ENCODE measurements at regions not wholly inside any gene's neighbourhood (a gene's known extent, or its start where the extent isn't known, plus 50 kb on each side); places are given as distances from the start of the nearest gene placed in this dataset.

GRCh38 chr3:194237110-194237509 is 101.2 kb downstream of the HES1 start:
- TF ChIP-seq CREB1 (IDR thresholded peaks at IDR 0.05; ENCODE audit: low read depth), result no peak
- no peak for TF ChIP-seq TEAD4 (IDR thresholded peaks at IDR 0.05)
- TF ChIP-seq EGR1 (IDR thresholded peaks at IDR 0.05), result no peak
- TF ChIP-seq EP300 (IDR thresholded peaks at IDR 0.05; ENCODE audit: borderline replicate concordance), result no peak
- TF ChIP-seq, protein P1, sequence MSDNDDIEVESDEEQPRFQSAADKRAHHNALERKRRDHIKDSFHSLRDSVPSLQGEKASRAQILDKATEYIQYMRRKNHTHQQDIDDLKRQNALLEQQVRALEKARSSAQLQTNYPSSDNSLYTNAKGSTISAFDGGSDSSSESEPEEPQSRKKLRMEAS (IDR thresholded peaks at IDR 0.05), result no peak
- no peak for TF ChIP-seq FOXM1 (IDR thresholded peaks at IDR 0.05; ENCODE audit: borderline replicate concordance, low read depth)

- TF ChIP-seq CREB1 (IDR thresholded peaks at IDR 0.05; ENCODE audit: low read depth), result no peak
- no peak for TF ChIP-seq RAD21 (IDR thresholded peaks at IDR 0.05; ENCODE audit: low read depth)
- TF ChIP-seq REST (IDR thresholded peaks at IDR 0.05; ENCODE audit: low read depth), result no peak
- TF ChIP-seq NFIC (IDR thresholded peaks at IDR 0.05), result no peak
- TF ChIP-seq TEAD4 (IDR thresholded peaks at IDR 0.05), result no peak
- TF ChIP-seq EP300 (IDR thresholded peaks at IDR 0.05; ENCODE audit: borderline replicate concordance), result no peak
- TF ChIP-seq EGR1 (IDR thresholded peaks at IDR 0.05), result no peak
- TF ChIP-seq, protein P1 (IDR thresholded peaks at IDR 0.05), result no peak
- no peak for TF ChIP-seq FOXM1 (IDR thresholded peaks at IDR 0.05; ENCODE audit: borderline replicate concordance, low read depth)
- TF ChIP-seq CEBPB (IDR thresholded peaks at IDR 0.05), result no peak
- no peak for TF ChIP-seq TAF1 (IDR thresholded peaks at IDR 0.05; ENCODE audit: low read depth)
These were observed 104.8 kb downstream of the HES1 start for GRCh38 chr3:194240766-194241165.

GRCh38 chr3:194243172-194243837 is 107.4 kb downstream of the HES1 start:
- TF ChIP-seq EP300 (IDR thresholded peaks at IDR 0.05; ENCODE audit: borderline replicate concordance), result no peak
- TF ChIP-seq CREB1 (IDR thresholded peaks at IDR 0.05; ENCODE audit: low read depth), result no peak
- TF ChIP-seq, protein P1 (IDR thresholded peaks at IDR 0.05), result no peak
- TF ChIP-seq EGR1 (IDR thresholded peaks at IDR 0.05), result no peak
- TF ChIP-seq TCF12 (IDR thresholded peaks at IDR 0.05; ENCODE audit: low read depth), result no peak
- no peak for TF ChIP-seq RAD21 (IDR thresholded peaks at IDR 0.05; ENCODE audit: low read depth)
- no peak for TF ChIP-seq TEAD4 (IDR thresholded peaks at IDR 0.05)
- TF ChIP-seq NFIC (IDR thresholded peaks at IDR 0.05), result no peak
- TF ChIP-seq TAF1 (IDR thresholded peaks at IDR 0.05; ENCODE audit: low read depth), result no peak
- TF ChIP-seq REST (IDR thresholded peaks at IDR 0.05; ENCODE audit: low read depth), result no peak
- TF ChIP-seq FOXM1 (IDR thresholded peaks at IDR 0.05; ENCODE audit: borderline replicate concordance, low read depth), result no peak
- TF ChIP-seq CEBPB (IDR thresholded peaks at IDR 0.05), result no peak
- no peak for TF ChIP-seq USF1 (IDR thresholded peaks at IDR 0.05)

GRCh38 chr3:194244167-194244566 is 107.0 kb downstream of the CPN2 start:
- TF ChIP-seq TCF12 (IDR thresholded peaks at IDR 0.05; ENCODE audit: low read depth) (no peak), USF1 (IDR thresholded peaks at IDR 0.05) (no peak), CREB1 (IDR thresholded peaks at IDR 0.05; ENCODE audit: low read depth) (no peak), RAD21 (IDR thresholded peaks at IDR 0.05; ENCODE audit: low read depth) (no peak), FOXM1 (IDR thresholded peaks at IDR 0.05; ENCODE audit: borderline replicate concordance, low read depth) (no peak), CEBPB (IDR thresholded peaks at IDR 0.05) (no peak), EP300 (IDR thresholded peaks at IDR 0.05; ENCODE audit: borderline replicate concordance) (no peak), EGR1 (IDR thresholded peaks at IDR 0.05) (no peak), ZBTB7A (IDR thresholded peaks at IDR 0.05; ENCODE audit: low read depth) (no peak), YY1 (IDR thresholded peaks at IDR 0.05; ENCODE audit: low read depth) (no peak), TAF1 (IDR thresholded peaks at IDR 0.05; ENCODE audit: low read depth) (no peak), REST (IDR thresholded peaks at IDR 0.05; ENCODE audit: low read depth) (no peak), TEAD4 (IDR thresholded peaks at IDR 0.05) (no peak), NFIC (IDR thresholded peaks at IDR 0.05) (no peak)
- TF ChIP-seq, protein P1 (IDR thresholded peaks at IDR 0.05), result no peak
